GM18499 (cell line): ENCODE measurements at regions not wholly inside any gene's neighbourhood (a gene's known extent, or its start where the extent isn't known, plus 50 kb on each side); places are given as distances from the start of the nearest gene placed in this dataset.
"Not testable (repeated sequence)": the region's sequence is repeated elsewhere in the genome, so short reads cannot be mapped to it uniquely, and the experiment has no call there.

ENCODE experiments used
- ATAC-seq: cut with Tn5 transposase; IDR thresholded peaks from one replicate; pipeline ENCODE4 v1.9.1; 2021; ENCODE audit warnings: moderate number of reproducible peaks; ENCODE audit not compliant: insufficient read depth, unreplicated experiment

GRCh38 chr5:133859073-133859472 lies 109.4 kb downstream of the C5orf15 start:
- ATAC-seq: no peak

DNA sequence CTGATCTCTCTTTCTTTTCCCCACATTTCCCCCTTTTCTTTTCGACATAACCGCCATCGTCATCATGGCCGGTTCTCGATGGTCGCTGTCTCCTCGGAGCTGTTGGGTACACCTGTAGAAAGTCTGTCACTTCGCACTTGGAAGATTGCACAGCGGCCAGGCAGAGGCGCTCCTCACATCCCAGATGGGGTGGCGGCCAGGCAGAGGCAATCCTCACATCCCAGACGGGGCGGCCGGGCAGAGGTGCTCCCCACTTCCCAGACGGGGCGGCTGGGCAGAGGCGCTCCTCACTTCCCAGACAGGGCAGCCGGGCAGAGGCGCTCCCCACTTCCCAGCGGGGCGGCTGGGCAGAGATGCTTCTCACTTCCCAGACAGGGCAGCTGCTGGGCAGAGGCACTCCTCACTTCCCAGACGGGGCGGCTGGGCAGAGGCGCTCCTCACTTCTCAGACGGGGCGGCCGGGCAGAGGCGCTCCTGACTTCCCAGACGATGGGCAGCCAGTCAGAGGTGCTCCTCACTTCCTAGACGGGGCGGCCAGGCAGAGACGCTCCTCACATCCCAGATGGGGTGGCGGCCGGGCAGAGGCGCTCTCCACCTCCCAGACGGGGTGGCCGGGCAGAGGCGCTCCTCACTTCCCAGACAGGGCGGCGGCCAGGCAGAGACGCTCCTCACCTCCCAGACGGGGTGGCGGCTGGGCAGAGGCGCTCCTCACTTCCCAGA lies 110.7 kb downstream of the C5orf15 start:
- not testable (repeated sequence) for ATAC-seq

GRCh38 chr5:133854554-133854953 lies 113.9 kb downstream of the C5orf15 start:
- ATAC-seq: no peak

- no peak for ATAC-seq
Observed at GRCh38 chr5:133853646-133854365, 114.6 kb downstream of the C5orf15 start.

GRCh38 chr5:133851521-133851920 lies 116.9 kb downstream of the C5orf15 start:
- ATAC-seq: no peak

DNA sequence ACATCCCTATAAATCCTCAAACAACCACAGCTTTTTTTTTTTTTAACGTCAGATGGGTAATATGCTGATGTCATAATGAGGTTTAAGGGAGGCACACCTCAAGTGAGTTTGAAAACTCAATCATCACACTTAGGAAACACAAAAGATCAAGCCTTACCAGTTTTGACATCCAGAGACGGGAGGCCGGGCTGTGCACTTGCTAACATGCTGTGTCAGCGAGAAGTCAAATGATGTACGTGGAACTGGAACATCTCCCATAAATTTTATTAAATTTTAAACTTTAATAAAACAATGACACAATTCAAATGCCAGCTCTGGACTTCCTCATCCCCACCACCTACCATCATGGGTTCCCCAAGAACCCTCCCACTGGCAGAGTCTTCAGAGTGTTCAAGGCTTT lies 117.6 kb downstream of the C5orf15 start:
- ATAC-seq: no peak

- no peak for ATAC-seq
Observed at GRCh38 chr5:133849116-133849515, 119.3 kb downstream of the C5orf15 start.

DNA sequence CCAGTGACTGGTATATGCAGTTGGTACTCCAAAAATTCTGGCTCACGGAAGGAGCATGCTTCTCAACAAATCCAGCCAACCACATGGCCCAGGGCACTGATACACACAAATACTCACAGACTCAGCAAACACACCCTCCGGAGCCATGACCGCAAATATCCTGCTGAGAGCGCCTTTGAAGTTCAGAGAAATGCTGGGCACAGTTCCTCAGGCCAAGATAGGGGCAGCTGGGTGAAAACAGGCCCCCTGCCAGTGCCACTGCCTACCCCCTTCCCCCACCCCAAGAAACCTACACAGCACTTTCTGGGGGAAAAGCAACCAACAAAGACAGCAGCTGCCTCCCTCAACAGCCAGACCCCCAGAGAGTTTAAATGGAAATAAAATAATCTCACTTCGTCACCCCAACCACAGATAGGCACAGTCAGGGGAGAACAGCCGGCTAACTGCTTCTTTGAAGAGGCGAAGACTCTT lies 120.0 kb downstream of the C5orf15 start:
- ATAC-seq: no peak

DNA sequence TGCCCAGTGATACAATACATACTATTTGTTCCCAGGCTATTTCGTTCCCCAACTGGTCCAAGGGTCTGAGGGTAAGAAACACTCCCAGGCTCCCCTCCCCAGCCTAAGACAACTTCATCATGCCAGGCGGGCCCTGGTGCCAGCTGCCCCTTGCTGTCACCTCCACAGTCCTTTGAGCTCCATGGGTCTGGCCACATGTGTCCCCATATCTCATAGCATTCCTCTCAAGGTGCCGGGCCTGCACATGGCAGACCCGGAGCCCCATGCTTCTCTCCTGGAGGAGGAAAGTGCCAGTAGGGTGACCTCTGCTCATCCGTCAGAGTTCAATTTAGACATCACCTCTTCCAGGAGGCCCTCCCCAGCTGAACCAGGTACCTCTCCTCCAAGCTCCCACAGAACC lies 120.5 kb downstream of the C5orf15 start:
- ATAC-seq: no peak

DNA sequence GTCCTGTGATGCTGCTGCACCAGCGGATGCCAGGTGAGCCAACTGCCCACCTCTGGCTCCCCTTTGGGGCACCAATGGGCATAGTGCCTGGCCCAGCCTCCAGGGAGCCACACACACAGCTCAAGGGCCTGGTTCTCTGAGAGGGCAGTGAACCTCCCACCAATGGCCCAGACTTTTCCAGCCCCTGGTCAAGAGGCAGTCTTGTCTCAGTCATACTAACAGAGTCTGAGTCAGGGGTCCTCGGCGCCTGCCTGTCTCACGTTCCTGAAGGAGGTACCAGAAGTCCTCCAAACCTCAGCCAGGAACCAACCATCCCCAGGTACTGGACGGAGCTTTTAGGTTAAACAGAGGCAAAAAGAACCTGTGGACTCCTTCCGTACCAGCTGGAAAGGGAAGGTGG lies 121.1 kb downstream of the C5orf15 start:
- no peak for ATAC-seq

DNA sequence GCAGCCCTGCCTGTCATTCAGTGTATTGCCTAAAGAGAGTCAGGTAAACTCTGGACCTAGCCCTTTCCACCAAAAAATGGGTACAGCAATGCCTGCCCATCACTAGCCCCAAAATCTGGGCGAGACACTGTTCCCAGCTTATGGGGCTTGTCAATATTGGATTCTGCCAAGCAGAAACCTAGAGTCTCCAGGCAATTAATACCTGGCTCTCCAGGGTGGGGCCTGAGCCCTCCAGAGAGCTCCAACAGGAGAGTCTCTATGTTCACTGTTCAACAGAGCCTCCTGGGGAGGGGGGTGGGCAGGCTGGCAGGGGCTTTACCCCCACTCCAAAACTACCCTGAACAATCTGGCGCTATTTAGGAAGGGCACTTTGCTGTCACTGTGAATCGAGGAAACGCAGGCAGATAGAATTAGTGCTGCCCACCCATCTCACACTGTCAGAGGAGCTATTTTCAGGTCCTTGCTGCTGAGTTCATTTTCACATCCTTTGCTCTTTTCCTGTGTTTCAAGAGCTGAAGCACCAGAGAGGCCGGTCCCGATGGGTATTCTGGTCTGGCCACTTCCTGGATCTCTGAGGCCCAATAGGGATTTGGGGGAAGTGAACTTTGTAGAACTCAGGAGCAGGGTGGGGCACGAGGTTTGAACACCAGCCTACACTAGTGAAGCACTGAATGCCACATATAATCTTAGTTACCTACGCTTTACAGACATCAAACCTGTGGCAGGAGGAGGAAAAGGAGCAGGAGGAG lies 121.8 kb downstream of the C5orf15 start:
- no peak for ATAC-seq

GRCh38 chr5:133845271-133845670 lies 123.2 kb downstream of the C5orf15 start:
- no peak for ATAC-seq

GRCh38 chr5:133844836-133845235 lies 123.6 kb downstream of the C5orf15 start:
- ATAC-seq: no peak

GRCh38 chr5:133843911-133844310 lies 124.5 kb downstream of the C5orf15 start:
- ATAC-seq: no peak

- ATAC-seq: no peak
Observed at GRCh38 chr5:133842846-133843611, 125.4 kb downstream of the C5orf15 start.

- ATAC-seq: no peak
Observed at GRCh38 chr5:133841831-133842750, 126.3 kb downstream of the C5orf15 start.

- ATAC-seq: no peak
Observed at GRCh38 chr5:133840168-133840567, 128.3 kb downstream of the C5orf15 start.

DNA sequence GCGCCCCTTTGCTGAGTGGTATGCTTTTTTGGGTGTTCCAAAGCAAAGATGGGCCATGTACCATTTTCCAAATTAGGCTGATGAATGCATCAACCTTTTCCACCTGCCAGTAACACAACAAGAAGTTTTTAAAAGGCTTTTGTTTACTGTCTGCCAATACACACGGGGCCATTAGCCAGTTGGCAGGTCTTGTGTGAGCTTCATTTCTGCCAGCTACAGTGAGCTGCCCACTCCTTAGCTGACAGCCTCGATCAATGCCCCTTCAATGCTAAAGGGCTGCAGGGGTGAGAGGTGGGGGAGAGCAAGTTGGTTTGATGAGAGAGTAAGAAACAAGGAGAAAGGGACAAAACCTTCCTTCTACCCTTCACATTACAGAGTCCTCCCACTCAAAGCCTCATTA lies 128.7 kb downstream of the C5orf15 start:
- no peak for ATAC-seq

- no peak for ATAC-seq
Observed at GRCh38 chr5:133839090-133839489, 129.3 kb downstream of the C5orf15 start.
